ENCODE measurements at regions not wholly inside any gene's neighbourhood (a gene's known extent, or its start where the extent isn't known, plus 50 kb on each side); places are given as distances from the start of the nearest gene placed in this dataset.

DNA sequence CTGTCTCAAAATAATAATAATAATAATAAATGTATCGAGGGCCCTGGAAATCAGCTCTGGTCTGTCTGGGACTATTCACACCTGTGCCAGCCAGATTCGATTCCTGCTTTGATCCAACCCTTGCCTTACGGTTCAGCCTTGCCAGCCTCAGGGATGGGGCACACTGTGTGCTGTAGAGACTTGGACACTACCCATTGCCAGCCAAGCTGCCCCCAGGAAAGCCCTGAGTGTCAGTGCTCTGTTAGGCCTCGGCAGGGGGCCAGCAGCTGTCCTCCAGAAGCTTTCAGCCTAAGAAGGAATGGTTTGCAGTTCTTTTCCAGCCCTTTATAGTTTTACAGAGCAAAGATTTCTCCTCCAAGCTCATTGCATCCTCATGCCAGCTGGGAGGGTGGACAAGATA, 96.2 kb upstream of the RUNX3 start:
- ChIA-PET CTCF (interaction anchor here (0.7 to 1.8 kb wide), 3 partner anchors 11 to 391 kb away, joined by 3 to 13 read pairs (median 4); no protein-coding TSS in a partner anchor), POLR2A (interaction anchor here (0.6 to 5.4 kb wide), 6 partner anchors 9 to 206 kb away, joined by 3 to 68 read pairs (median 3); partner anchors contain the start of gene SYF2)
- Mint-ChIP-seq H3K4me3 (no peak overlapping the region), H3K4me1 (peaks cover 51 to 91% (median 79%) of the 10 kb centered on the region in 7 donors), H3K27ac (peak overlapping the region in 2 of 9 donors; percentile 19 to 98), H3K36me3 (peaks cover 0 to 2% (median 0%) of the 10 kb centered on the region in 5 donors), H3K27me3 (no peaks in the 10 kb centered on the region), H3K9me3 (peaks cover 0 to 2% (median 0%) of the 10 kb centered on the region in 11 donors)
- Histone ChIP-seq H3K4me3 (ENCODE audit: low read length) (no peak overlapping the region), H3K27ac (ENCODE audit: low read depth, low read length) (no peak overlapping the region), H3K4me1 (ENCODE audit: control insufficient read depth in 2 of 2, insufficient read depth in 2 of 2, low read length in 2 of 2) (peaks cover 71 to 89% of the 10 kb centered on the region in 2 donors), H3K9me3 (ENCODE audit: control insufficient read depth in 2 of 3, low read length in 3 of 3) (no peaks in the 10 kb centered on the region), H3K27me3 (ENCODE audit: control insufficient read depth in 2 of 2, insufficient read depth in 2 of 2, low read length in 2 of 2) (no peaks in the 10 kb centered on the region), H3K36me3 (ENCODE audit: control insufficient read depth in 2 of 3, insufficient read depth in 3 of 3, low read length in 3 of 3) (no peaks in the 10 kb centered on the region)
- ATAC-seq: no peak
- no peak for DNase-seq
- intact Hi-C loops (cut with micrococcal nuclease): loop anchor here in 1 of 2 donors (10.0 kb wide), 1 partner anchor 522 kb away; the partner anchor contains the start of gene RCAN3

DNA sequence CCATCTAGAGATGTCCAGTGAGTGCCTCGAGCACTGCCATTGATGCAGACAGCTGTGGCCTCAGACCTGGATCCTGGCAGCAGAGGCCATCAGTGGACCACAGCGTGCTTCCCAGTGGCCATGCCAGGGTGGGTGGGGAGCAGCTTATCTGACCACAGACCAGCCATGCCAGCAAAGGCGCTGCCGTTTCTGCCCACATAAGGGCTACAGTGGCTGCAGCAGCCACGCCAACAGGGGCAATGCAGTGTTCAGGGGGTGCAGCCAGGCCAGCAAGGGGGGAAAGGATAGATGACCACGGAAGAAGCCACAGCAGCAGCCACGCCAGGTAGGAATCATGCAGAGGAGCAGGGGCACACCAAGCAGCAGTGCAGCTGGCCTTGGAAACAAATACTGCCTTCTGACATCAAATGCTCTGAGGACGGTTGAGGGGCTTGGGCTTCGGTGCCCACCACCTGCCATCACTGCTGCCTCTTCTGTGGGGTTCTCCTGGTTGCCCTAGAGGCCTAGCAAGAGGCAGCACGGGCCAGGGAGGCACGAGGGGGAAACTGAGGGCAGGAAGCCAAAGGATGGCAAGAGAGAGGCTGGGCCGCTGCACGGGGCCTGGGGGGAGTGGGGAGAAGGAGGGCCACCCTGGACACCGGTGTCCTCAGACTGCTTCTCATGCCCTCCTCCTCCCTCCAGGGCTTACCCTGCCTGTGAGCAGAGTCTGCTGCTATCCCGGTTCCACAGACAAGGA, 94.7 kb upstream of the RUNX3 start:
- H3K9me3 ChIP-seq (ENCODE audit: control insufficient read depth in 2 of 3, low read length in 3 of 3): no peaks in the 10 kb centered on the region
- no peaks in the 10 kb centered on the region for H3K9me3 Mint-ChIP-seq
- H3K27me3 Mint-ChIP-seq: no peaks in the 10 kb centered on the region
- ChIA-PET POLR2A (interaction anchor here (0.6 to 5.4 kb wide), 6 partner anchors 10 to 58 kb away, joined by 3 to 68 read pairs (median 20); no protein-coding TSS in a partner anchor), CTCF (interaction anchor here (0.9 to 2.8 kb wide), 4 partner anchors 9 to 73 kb away, joined by 3 to 20 read pairs (median 8); no protein-coding TSS in a partner anchor)
- ATAC-seq: no peak
- no peaks in the 10 kb centered on the region for H3K36me3 ChIP-seq (ENCODE audit: control insufficient read depth in 2 of 3, insufficient read depth in 3 of 3, low read length in 3 of 3)
- peak overlapping the region; percentile 54 to 98 (median 95) for H3K27ac Mint-ChIP-seq
- no peaks in the 10 kb centered on the region for H3K27me3 ChIP-seq (ENCODE audit: control insufficient read depth in 2 of 2, insufficient read depth in 2 of 2, low read length in 2 of 2)
- H3K4me3 Mint-ChIP-seq: peak overlapping the region in 2 of 10 donors; percentile 76 to 79
- no peak for DNase-seq
- intact Hi-C loops (cut with micrococcal nuclease): loop anchor here (5.0 to 10.0 kb wide), 3 partner anchors 42 to 520 kb away; partner anchors contain the start of gene RCAN3 (in 1 of the 2)
- H3K4me1 Mint-ChIP-seq: peaks cover 49 to 91% (median 79%) of the 10 kb centered on the region in 7 donors
- H3K4me3 ChIP-seq (ENCODE audit: low read length): no peak overlapping the region
- peak overlapping the region; percentile 89 for H3K27ac ChIP-seq (ENCODE audit: low read depth, low read length)
- H3K4me1 ChIP-seq (ENCODE audit: control insufficient read depth in 2 of 2, insufficient read depth in 2 of 2, low read length in 2 of 2): peaks cover 70 to 80% of the 10 kb centered on the region in 2 donors
- no peaks in the 10 kb centered on the region for H3K36me3 Mint-ChIP-seq

DNA sequence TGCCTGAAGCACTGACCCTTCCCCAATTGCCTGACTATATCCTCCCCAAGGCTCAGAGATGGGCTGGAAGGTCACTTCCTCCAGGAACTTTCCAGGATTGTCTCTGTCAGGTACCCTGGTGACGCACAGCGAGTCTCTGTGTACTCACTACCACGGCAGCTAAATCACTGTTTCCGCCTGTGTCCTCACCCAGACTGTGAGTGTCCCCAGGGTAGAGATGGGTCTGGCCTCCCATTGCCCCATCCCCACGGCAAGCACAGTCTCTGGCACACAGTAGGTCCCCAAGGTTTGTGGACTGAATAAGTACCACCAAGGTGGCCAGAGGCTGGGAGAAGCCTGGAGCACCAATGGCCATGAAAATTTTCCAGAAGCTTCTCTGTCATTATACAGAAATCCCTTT, 93.8 kb upstream of the RUNX3 start:
- H3K4me1 ChIP-seq (ENCODE audit: control insufficient read depth in 2 of 2, insufficient read depth in 2 of 2, low read length in 2 of 2): peaks cover 60 to 70% of the 10 kb centered on the region in 2 donors
- peak overlapping the region; percentile 89 for H3K27ac ChIP-seq (ENCODE audit: low read depth, low read length)
- no peaks in the 10 kb centered on the region for H3K9me3 ChIP-seq (ENCODE audit: control insufficient read depth in 2 of 3, low read length in 3 of 3)
- peak overlapping the region; percentile 91 to 98 (median 96) for H3K27ac Mint-ChIP-seq
- ChIA-PET CTCF (interaction anchor here (0.9 to 2.8 kb wide), 7 partner anchors 8 to 176 kb away, joined by 3 to 20 read pairs (median 4); no protein-coding TSS in a partner anchor), POLR2A (interaction anchor here (1.0 to 5.4 kb wide), 10 partner anchors 11 to 93 kb away, joined by 3 to 68 read pairs (median 10); partner anchors contain the start of gene RUNX3)
- intact Hi-C loops (cut with micrococcal nuclease): loop anchor here (2.0 to 10.0 kb wide), 4 partner anchors 17 to 519 kb away; partner anchors contain the start of gene RCAN3 (in 1 of the 2)
- H3K36me3 Mint-ChIP-seq: no peaks in the 10 kb centered on the region
- H3K27me3 Mint-ChIP-seq: no peaks in the 10 kb centered on the region
- H3K4me1 Mint-ChIP-seq: peaks cover 45 to 91% (median 76%) of the 10 kb centered on the region in 7 donors
- ATAC-seq: no peak
- peaks cover 0 to 1% (median 0%) of the 10 kb centered on the region in 11 donors for H3K9me3 Mint-ChIP-seq
- no peak overlapping the region for H3K4me3 ChIP-seq (ENCODE audit: low read length)
- H3K36me3 ChIP-seq (ENCODE audit: control insufficient read depth in 2 of 3, insufficient read depth in 3 of 3, low read length in 3 of 3): no peaks in the 10 kb centered on the region
- H3K27me3 ChIP-seq (ENCODE audit: control insufficient read depth in 2 of 2, insufficient read depth in 2 of 2, low read length in 2 of 2): no peaks in the 10 kb centered on the region
- peak overlapping the region in 8 of 10 donors; percentile 23 to 79 (median 69) for H3K4me3 Mint-ChIP-seq
- DNase-seq: no peak

DNA sequence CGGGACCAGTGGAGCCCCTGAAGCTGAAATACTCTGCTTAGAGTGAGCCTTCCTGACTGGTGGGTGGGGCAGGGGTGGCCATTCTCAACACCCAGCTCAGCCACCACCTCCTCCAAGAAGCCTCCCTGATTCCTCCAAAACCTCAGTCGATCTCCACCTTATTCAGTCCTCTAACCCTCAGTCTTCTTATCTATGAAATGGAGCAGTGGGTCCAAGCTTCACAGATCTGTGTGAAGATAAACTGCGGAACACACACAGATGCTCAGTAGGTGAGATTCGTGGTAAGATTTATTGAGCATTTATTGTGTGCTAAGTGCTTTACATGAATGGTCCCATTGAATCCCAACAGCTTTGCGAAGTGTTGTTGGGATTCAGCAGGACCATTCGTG, 93.1 kb upstream of the RUNX3 start:
- POLR2A ChIA-PET: interaction anchor here (1.0 to 5.4 kb wide), 15 partner anchors 12 to 94 kb away, joined by 3 to 68 read pairs (median 9); partner anchors contain the start of gene RUNX3
- ATAC-seq: no peak
- Mint-ChIP-seq H3K27me3 (no peaks in the 10 kb centered on the region), H3K4me1 (peaks cover 43 to 89% (median 73%) of the 10 kb centered on the region in 7 donors), H3K27ac (peak overlapping the region; percentile 91 to 98 (median 96)), H3K9me3 (peaks cover 0 to 1% (median 0%) of the 10 kb centered on the region in 11 donors), H3K4me3 (peak overlapping the region; percentile 10 to 83 (median 76)), H3K36me3 (no peaks in the 10 kb centered on the region)
- peak overlapping the region; percentile 49 for H3K4me3 ChIP-seq (ENCODE audit: low read length)
- peaks cover 57 to 64% of the 10 kb centered on the region in 2 donors for H3K4me1 ChIP-seq (ENCODE audit: control insufficient read depth in 2 of 2, insufficient read depth in 2 of 2, low read length in 2 of 2)
- DNase-seq: no peak
- CTCF ChIA-PET: interaction anchor here (0.8 to 2.8 kb wide), 12 partner anchors 9 to 176 kb away, joined by 4 to 20 read pairs (median 4); no protein-coding TSS in a partner anchor
- no peaks in the 10 kb centered on the region for H3K27me3 ChIP-seq (ENCODE audit: control insufficient read depth in 2 of 2, insufficient read depth in 2 of 2, low read length in 2 of 2)
- H3K27ac ChIP-seq (ENCODE audit: low read depth, low read length): peak overlapping the region; percentile 89
- H3K36me3 ChIP-seq (ENCODE audit: control insufficient read depth in 2 of 3, insufficient read depth in 3 of 3, low read length in 3 of 3): no peaks in the 10 kb centered on the region
- intact Hi-C loops (cut with micrococcal nuclease): loop anchor here (2.0 to 10.0 kb wide), 4 partner anchors 16 to 518 kb away; partner anchors contain the start of gene RCAN3 (in 1 of the 2)
- no peaks in the 10 kb centered on the region for H3K9me3 ChIP-seq (ENCODE audit: control insufficient read depth in 2 of 3, low read length in 3 of 3)

DNA sequence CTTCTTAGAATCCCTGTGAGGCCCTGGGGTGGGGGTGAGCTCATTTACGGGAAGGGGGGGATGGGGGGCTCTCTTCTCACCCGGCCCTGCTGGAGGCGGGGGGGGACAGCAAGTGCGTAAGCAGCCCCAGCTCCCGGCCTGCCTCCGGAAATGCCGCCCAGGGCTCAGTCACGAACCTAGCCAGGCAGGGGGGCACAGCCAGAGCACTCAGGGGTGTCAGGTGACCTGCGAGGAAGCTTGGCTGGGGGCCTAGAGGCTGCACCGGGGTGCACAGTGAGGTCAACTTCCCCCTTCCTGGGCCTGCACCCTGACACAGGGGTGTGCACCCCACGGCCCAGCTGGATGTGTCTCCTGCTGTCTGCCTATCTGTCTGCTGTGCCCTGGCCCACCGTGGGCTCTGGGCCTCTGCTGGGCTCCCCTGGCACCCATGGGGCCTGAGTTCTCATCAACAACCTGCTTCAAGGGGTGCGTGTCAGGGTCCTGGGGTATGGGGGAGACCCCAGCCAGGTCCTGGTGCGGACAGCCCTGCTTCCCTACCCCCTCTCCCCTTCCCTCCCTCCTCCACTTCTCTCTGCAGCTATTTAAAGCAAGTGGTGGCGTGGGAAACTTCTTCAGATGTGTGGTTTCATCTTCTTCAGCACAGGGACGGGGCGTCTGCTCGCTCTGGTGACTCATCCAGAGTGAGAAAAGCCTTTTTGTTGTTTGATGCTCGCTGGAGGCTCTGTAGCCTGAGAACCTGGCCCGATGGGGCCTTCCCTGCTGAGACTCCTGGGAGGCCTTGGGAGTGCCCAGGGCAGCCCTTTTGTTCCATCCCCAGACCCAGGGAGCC, 92.5 kb upstream of the RUNX3 start:
- Mint-ChIP-seq H3K27me3 (no peaks in the 10 kb centered on the region), H3K36me3 (no peaks in the 10 kb centered on the region), H3K9me3 (peaks cover 0 to 1% (median 0%) of the 10 kb centered on the region in 11 donors), H3K27ac (peak overlapping the region; percentile 91 to 98 (median 96)), H3K4me3 (peak overlapping the region; percentile 10 to 83 (median 76)), H3K4me1 (peaks cover 45 to 89% (median 67%) of the 10 kb centered on the region in 7 donors)
- ATAC-seq (peak; percentile 92), DNase-seq (peak; percentile 80 to 97 (median 91))
- H3K9me3 ChIP-seq (ENCODE audit: control insufficient read depth in 2 of 3, low read length in 3 of 3): no peaks in the 10 kb centered on the region
- ChIA-PET POLR2A (interaction anchor here (0.7 to 5.4 kb wide), 20 partner anchors 10 to 127 kb away, joined by 3 to 68 read pairs (median 6); partner anchors contain the start of gene RUNX3), CTCF (interaction anchor here (0.5 to 2.8 kb wide), 13 partner anchors 10 to 1242 kb away, joined by 3 to 20 read pairs (median 4); no protein-coding TSS in a partner anchor)
- no peaks in the 10 kb centered on the region for H3K27me3 ChIP-seq (ENCODE audit: control insufficient read depth in 2 of 2, insufficient read depth in 2 of 2, low read length in 2 of 2)
- peak overlapping the region; percentile 89 for H3K27ac ChIP-seq (ENCODE audit: low read depth, low read length)
- intact Hi-C loops (cut with micrococcal nuclease): loop anchor here (1.0 to 10.0 kb wide), 15 partner anchors 8 to 518 kb away; partner anchors contain the start of genes RCAN3 (in 1 of the 2) and RUNX3 (in 1 of the 2)
- H3K36me3 ChIP-seq (ENCODE audit: control insufficient read depth in 2 of 3, insufficient read depth in 3 of 3, low read length in 3 of 3): no peaks in the 10 kb centered on the region
- H3K4me3 ChIP-seq (ENCODE audit: low read length): peak overlapping the region; percentile 49
- H3K4me1 ChIP-seq (ENCODE audit: control insufficient read depth in 2 of 2, insufficient read depth in 2 of 2, low read length in 2 of 2): peaks cover 57 to 58% of the 10 kb centered on the region in 2 donors
